B cell (primary cell): ENCODE measurements at regions not wholly inside any gene's neighbourhood (a gene's known extent, or its start where the extent isn't known, plus 50 kb on each side); places are given as distances from the start of the nearest gene placed in this dataset.

Source experiments
- ATAC-seq: fragments of 200-7000 bp; cut with Tn5 transposase; one replicate; pipeline ENCODE4 v1.10.0; 2021; ENCODE audit warnings: low read depth, mild to moderate bottlenecking, moderate number of reproducible peaks, moderate library complexity
- CTCF ChIA-PET: fragments of 350-600 bp; sonication (Branson Sonifier 250); formaldehyde crosslinking; loops from one replicate; lab custom pipeline; 2021; ENCODE audit warnings: antibody characterized with exemption, inconsistent platforms; lab: Charles Lee
- POLR2A ChIA-PET: fragments of 350-600 bp; sonication (Branson Sonifier 250); formaldehyde crosslinking; loops from one replicate; lab custom pipeline; 2021; ENCODE audit warnings: antibody characterized with exemption; lab: Charles Lee
- DNase-seq: peaks from one replicate; pipeline ENCODE4 v3.0.0; 2013
- H2AFZ ChIP-seq: 2 replicates; pipeline ENCODE4 v1.6.1; 2012; ENCODE audit warnings: mild to moderate bottlenecking, low read depth, low read length; ENCODE audit not compliant: insufficient read depth, poor library complexity, severe bottlenecking
- H3K27ac ChIP-seq, 2 donors: 1 replicate in 1 of 2; 2 replicates in 1 of 2; pipeline ENCODE4 v1.5.1; 2012 to 2013; ENCODE audit warnings: low read length in 2 of 2, mild to moderate bottlenecking in 2 of 2, moderate library complexity in 1 of 2
- H3K27me3 ChIP-seq, 4 experiments: fragments of 200-600 bp in 1 of 4; sonication (generic) in 1 of 4; replicated peaks in 1 of 4; 1 replicate in 2 of 4; 2 replicates in 2 of 4; pipeline versions ENCODE4 v1.6.1 to v1.7.0; 2013 to 2016; ENCODE audit warnings: low read length in 3 of 4, mild to moderate bottlenecking in 2 of 4, mixed read lengths in 1 of 4, moderate library complexity in 1 of 4; ENCODE audit not compliant: insufficient read depth in 4 of 4, control insufficient read depth in 3 of 4; ENCODE audit errors: control extremely low read depth in 1 of 4
- H3K36me3 ChIP-seq, 2 experiments: replicated peaks in 1 of 2; 1 replicate in 1 of 2; 2 replicates in 1 of 2; pipeline versions ENCODE4 v1.6.1 to v1.7.1; 2013; ENCODE audit warnings: low read length in 1 of 2; ENCODE audit not compliant: insufficient read depth in 2 of 2, control insufficient read depth in 1 of 2; ENCODE audit errors: control extremely low read depth in 1 of 2, extremely low read depth in 1 of 2
- H3K4me1 ChIP-seq, 2 donors: fragments of 200-600 bp in 1 of 2; sonication (generic) in 1 of 2; 1 replicate in 1 of 2; 2 replicates in 1 of 2; pipeline versions ENCODE4 v1.5.1 to v1.6.1; 2013 to 2017; ENCODE audit warnings: low read length in 2 of 2; ENCODE audit not compliant: control insufficient read depth in 2 of 2, insufficient read depth in 2 of 2
- H3K4me2 ChIP-seq: replicated peaks from 2 replicates; pipeline ENCODE3; 2012; ENCODE audit warnings: mild to moderate bottlenecking, low read depth, low read length; ENCODE audit not compliant: poor library complexity, severe bottlenecking
- H3K4me3 ChIP-seq, 5 experiments: fragments of 200-600 bp in 1 of 5; sonication (generic) in 1 of 5; 1 replicate in 3 of 5; 2 replicates in 2 of 5; pipeline versions ENCODE4 v1.5.1 to v1.7.0; 2011 to 2016; ENCODE audit warnings: low read length in 4 of 5, mild to moderate bottlenecking in 4 of 5, low read depth in 2 of 5, control low read depth in 1 of 5, moderate library complexity in 1 of 5; ENCODE audit not compliant: insufficient read depth in 1 of 5; ENCODE audit errors: control extremely low read depth in 1 of 5, extremely low read depth in 1 of 5
- H3K79me2 ChIP-seq: fragments of 200-600 bp; sonication (generic); one replicate; pipeline ENCODE4 v1.6.0; 2016; ENCODE audit warnings: low read length; ENCODE audit not compliant: control insufficient read depth, insufficient read depth
- H3K9ac ChIP-seq: fragments of 200-600 bp; sonication (generic); 2 replicates; pipeline ENCODE4 v1.6.1; 2017; ENCODE audit warnings: mild to moderate bottlenecking, low read length, moderate library complexity
- H3K9me3 ChIP-seq, 3 donors: one replicate each; pipeline versions ENCODE4 v1.6.1 to v1.7.1; 2013; ENCODE audit warnings: low read length in 2 of 3; ENCODE audit not compliant: control insufficient read depth in 2 of 3, insufficient read depth in 1 of 3; ENCODE audit errors: control extremely low read depth in 1 of 3
- H4K20me1 ChIP-seq: 2 replicates; pipeline ENCODE4 v1.6.0; 2012; ENCODE audit warnings: mild to moderate bottlenecking, low read length; ENCODE audit not compliant: insufficient read depth, control insufficient read depth, poor library complexity, severe bottlenecking
- H3K27ac Mint-ChIP-seq: one replicate; pipeline ENCODE4 v1.8.0; 2021; ENCODE audit warnings: mixed read lengths
- H3K27me3 Mint-ChIP-seq: one replicate; pipeline ENCODE4 v1.8.0; 2021; ENCODE audit warnings: mixed read lengths
- H3K4me1 Mint-ChIP-seq: one replicate; pipeline ENCODE4 v1.8.0; 2021; ENCODE audit warnings: mixed read lengths
- H3K4me3 Mint-ChIP-seq: one replicate; pipeline ENCODE4 v1.8.0; 2021; ENCODE audit warnings: mixed read lengths
- H3K9me3 Mint-ChIP-seq: one replicate; pipeline ENCODE4 v1.8.0; 2022; ENCODE audit warnings: mixed read lengths; ENCODE audit not compliant: insufficient read depth
- EZH2 ChIP-seq: IDR thresholded peaks from 2 replicates; pipeline ENCODE4 v1.6.1; 2012; ENCODE audit warnings: borderline replicate concordance, low read depth, mild to moderate bottlenecking, moderate library complexity, low read length; ENCODE audit not compliant: insufficient read depth, poor library complexity, severe bottlenecking
- WGBS: methylation state at CpG from one replicate; pipeline ENCODE4 v1.1.5; 2013; ENCODE audit warnings: missing lambda C conversion rate; ENCODE audit not compliant: insufficient coverage; 5-methylcytosine and 5-hydroxymethylcytosine counted together
- intact Hi-C: fragments of 100-400 bp; cut with micrococcal nuclease; formaldehyde crosslinking; loops from one replicate; pipeline ENCODE4 v1.10.0; 2022
- TF ChIP-seq, protein P1 (sequence below): fragments of 200-600 bp; IDR thresholded peaks from one replicate; pipeline ENCODE4 v1.8.0; 2022; ENCODE audit warnings: antibody characterized with exemption, mild to moderate bottlenecking

DNA sequence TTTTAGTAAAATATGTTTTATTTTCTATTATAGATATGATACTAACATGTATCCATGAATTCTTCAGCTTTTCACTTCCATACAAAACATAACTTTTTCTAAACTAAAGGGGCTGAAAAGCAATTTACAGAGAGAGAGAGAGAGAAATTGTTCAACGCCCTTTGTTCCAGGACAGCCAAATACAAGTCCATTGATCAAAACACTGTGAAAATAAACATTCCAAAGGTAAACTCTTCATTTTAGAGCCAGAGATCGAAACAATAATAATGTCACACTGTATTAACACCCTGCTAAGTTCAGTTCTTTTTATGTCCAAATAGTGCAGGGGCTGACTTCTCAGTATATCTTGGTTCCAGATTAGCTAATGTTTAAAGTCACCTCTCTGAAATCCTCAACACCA lies 516.2 kb upstream of the ATXN8OS start:
- Histone ChIP-seq H3K36me3 (no peaks in the 10 kb centered on the region), H3K27me3 (no peaks in the 10 kb centered on the region), H2AFZ (no peak overlapping the region), H3K9me3 (peaks cover 0 to 3% (median 0%) of the 10 kb centered on the region in 3 donors), H3K27ac (no peak overlapping the region), H3K9ac (no peak overlapping the region), H3K4me2 (no peak overlapping the region), H3K79me2 (no peaks in the 10 kb centered on the region), H3K4me3 (no peak overlapping the region), H4K20me1 (no peaks in the 10 kb centered on the region), H3K4me1 (no peaks in the 10 kb centered on the region)
- Mint-ChIP-seq H3K4me1 (no peaks in the 10 kb centered on the region), H3K4me3 (no peak overlapping the region), H3K27me3 (no peaks in the 10 kb centered on the region), H3K9me3 (peaks cover 2% of the 10 kb centered on the region), H3K27ac (no peak overlapping the region)
- ChIA-PET CTCF (no interaction called here), POLR2A (no interaction called here)
- intact Hi-C loops = no loop called here
- no peak for ATAC-seq
- DNase-seq = no peak
- no CpG with 5 or more reads among the region's 2 CpGs for WGBS
- TF ChIP-seq, protein P1, sequence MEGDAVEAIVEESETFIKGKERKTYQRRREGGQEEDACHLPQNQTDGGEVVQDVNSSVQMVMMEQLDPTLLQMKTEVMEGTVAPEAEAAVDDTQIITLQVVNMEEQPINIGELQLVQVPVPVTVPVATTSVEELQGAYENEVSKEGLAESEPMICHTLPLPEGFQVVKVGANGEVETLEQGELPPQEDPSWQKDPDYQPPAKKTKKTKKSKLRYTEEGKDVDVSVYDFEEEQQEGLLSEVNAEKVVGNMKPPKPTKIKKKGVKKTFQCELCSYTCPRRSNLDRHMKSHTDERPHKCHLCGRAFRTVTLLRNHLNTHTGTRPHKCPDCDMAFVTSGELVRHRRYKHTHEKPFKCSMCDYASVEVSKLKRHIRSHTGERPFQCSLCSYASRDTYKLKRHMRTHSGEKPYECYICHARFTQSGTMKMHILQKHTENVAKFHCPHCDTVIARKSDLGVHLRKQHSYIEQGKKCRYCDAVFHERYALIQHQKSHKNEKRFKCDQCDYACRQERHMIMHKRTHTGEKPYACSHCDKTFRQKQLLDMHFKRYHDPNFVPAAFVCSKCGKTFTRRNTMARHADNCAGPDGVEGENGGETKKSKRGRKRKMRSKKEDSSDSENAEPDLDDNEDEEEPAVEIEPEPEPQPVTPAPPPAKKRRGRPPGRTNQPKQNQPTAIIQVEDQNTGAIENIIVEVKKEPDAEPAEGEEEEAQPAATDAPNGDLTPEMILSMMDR = no peak
- no peak for TF ChIP-seq EZH2

- no peak overlapping the region for H3K9ac ChIP-seq
- no peak for ATAC-seq
- no peaks in the 10 kb centered on the region for H4K20me1 ChIP-seq
- H3K4me2 ChIP-seq = no peak overlapping the region
- TF ChIP-seq EZH2 = no peak
- TF ChIP-seq, protein P1 = no peak
- Mint-ChIP-seq H3K27me3 (no peaks in the 10 kb centered on the region), H3K27ac (no peak overlapping the region), H3K9me3 (peaks cover 2% of the 10 kb centered on the region), H3K4me1 (no peaks in the 10 kb centered on the region), H3K4me3 (no peak overlapping the region)
- H3K79me2 ChIP-seq = no peaks in the 10 kb centered on the region
- H3K27me3 ChIP-seq = no peaks in the 10 kb centered on the region
- CTCF ChIA-PET = no interaction called here
- H3K36me3 ChIP-seq = no peaks in the 10 kb centered on the region
- no peak overlapping the region for H3K4me3 ChIP-seq
- no peak overlapping the region for H3K27ac ChIP-seq
- DNase-seq = no peak
- H2AFZ ChIP-seq = no peak overlapping the region
- no CpG with 5 or more reads among the region's 5 CpGs for WGBS
- no peaks in the 10 kb centered on the region for H3K4me1 ChIP-seq
- peaks cover 0 to 3% (median 0%) of the 10 kb centered on the region in 3 donors for H3K9me3 ChIP-seq
- intact Hi-C loops = no loop called here
- POLR2A ChIA-PET = no interaction called here
These were observed 517.9 kb upstream of the ATXN8OS start for GRCh38 chr13:69589531-69590235.
